ENCODE measurements at regions not wholly inside any gene's neighbourhood (a gene's known extent, or its start where the extent isn't known, plus 50 kb on each side); places are given as distances from the start of the nearest gene placed in this dataset.

- H3K27ac ChIP-seq = no peak overlapping the region
- ChIA-PET POLR2A (ENCODE audit: low non-redundant PET) (no interaction called here), CTCF (no interaction called here)
- DNase-seq (ENCODE audit: low spot score) = no peak
- TF ChIP-seq CTCF (conservative IDR thresholded peaks at IDR 0.05; ENCODE audit: low read depth) = no peak
Observed at GRCh38 chr16:86881118-86881510, 302.8 kb downstream of the FOXL1 start.

- no peak for TF ChIP-seq CTCF (conservative IDR thresholded peaks at IDR 0.05; ENCODE audit: low read depth)
- H3K27ac ChIP-seq = no peak overlapping the region
- POLR2A ChIA-PET (ENCODE audit: low non-redundant PET) = no interaction called here
- CTCF ChIA-PET = no interaction called here
- DNase-seq (ENCODE audit: low spot score) = no peak
Observed at GRCh38 chr16:86881861-86882273, 303.5 kb downstream of the FOXL1 start.

GRCh38 chr16:86882586-86883280 lies 304.4 kb downstream of the FOXL1 start:
- peak; percentile 40 for DNase-seq (ENCODE audit: low spot score)
- H3K27ac ChIP-seq = peak overlapping the region; percentile 23; the same call in 1 of the 2 replicates
- POLR2A ChIA-PET (ENCODE audit: low non-redundant PET) = no interaction called here
- no peak for TF ChIP-seq CTCF (conservative IDR thresholded peaks at IDR 0.05; ENCODE audit: low read depth)
- CTCF ChIA-PET = no interaction called here

- CTCF ChIA-PET = interaction anchor here (1.1 kb wide), 1 partner anchor 193 kb away, joined by 3 read pairs; no protein-coding TSS in a partner anchor
- TF ChIP-seq CTCF (conservative IDR thresholded peaks at IDR 0.05; ENCODE audit: low read depth) = no peak
- POLR2A ChIA-PET (ENCODE audit: low non-redundant PET) = no interaction called here
- no peak overlapping the region for H3K27ac ChIP-seq
- DNase-seq (ENCODE audit: low spot score) = no peak
Observed at GRCh38 chr16:86883583-86884389, 305.4 kb downstream of the FOXL1 start.

- no peak overlapping the region for H3K27ac ChIP-seq
- TF ChIP-seq CTCF (conservative IDR thresholded peaks at IDR 0.05; ENCODE audit: low read depth) = no peak
- ChIA-PET POLR2A (ENCODE audit: low non-redundant PET) (no interaction called here), CTCF (interaction anchor here (1.1 kb wide), 1 partner anchor 192 kb away, joined by 3 read pairs; no protein-coding TSS in a partner anchor)
- DNase-seq (ENCODE audit: low spot score) = no peak
Observed at GRCh38 chr16:86884390-86884650, 306.0 kb downstream of the FOXL1 start.

- DNase-seq (ENCODE audit: low spot score) = no peak
- CTCF ChIA-PET = no interaction called here
- TF ChIP-seq CTCF (conservative IDR thresholded peaks at IDR 0.05; ENCODE audit: low read depth) = no peak
- no peak overlapping the region for H3K27ac ChIP-seq
- POLR2A ChIA-PET (ENCODE audit: low non-redundant PET) = no interaction called here
Observed at GRCh38 chr16:86885139-86885538, 306.8 kb downstream of the FOXL1 start.

Data from RWPE1 (cell line).